NT2/D1 (cell line): ENCODE measurements at regions not wholly inside any gene's neighbourhood (a gene's known extent, or its start where the extent isn't known, plus 50 kb on each side); places are given as distances from the start of the nearest gene placed in this dataset.

Experiments
- SUZ12 ChIP-seq: IDR thresholded peaks from 2 replicates; pipeline ENCODE4 v1.6.1; 2011; ENCODE audit not compliant: insufficient read length, insufficient read depth; ENCODE audit errors: extremely low read depth
- YY1 ChIP-seq: IDR thresholded peaks from 2 replicates; pipeline ENCODE4 v1.6.1; 2011; ENCODE audit not compliant: insufficient read length, insufficient read depth
- ZNF274 ChIP-seq: IDR thresholded peaks from 2 replicates; pipeline ENCODE4 v1.6.1; 2011; ENCODE audit warnings: mild to moderate bottlenecking, low read depth, low read length

DNA sequence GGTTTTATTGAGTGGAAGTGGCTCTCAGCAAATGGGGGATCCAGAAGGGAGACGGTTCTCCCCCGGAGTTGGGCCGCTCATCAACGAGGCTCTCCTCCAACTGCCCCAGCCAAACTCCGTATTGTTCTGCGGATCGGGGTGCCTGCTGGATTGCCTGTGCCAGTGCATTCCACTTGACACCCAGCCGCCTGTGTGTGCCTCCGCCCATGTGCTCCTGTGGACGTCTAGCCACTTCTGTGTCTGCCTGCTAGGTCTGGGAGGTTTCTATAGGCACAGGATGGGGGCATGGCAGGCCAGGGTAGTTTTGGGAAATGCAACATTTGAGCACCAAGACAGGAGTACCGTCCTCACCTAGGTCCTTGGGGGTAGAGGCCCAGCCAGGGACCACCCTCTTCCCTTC lies 225.7 kb upstream of the AMIGO2 start:
- TF ChIP-seq YY1: no peak
- no peak for TF ChIP-seq ZNF274
- no peak for TF ChIP-seq SUZ12
